GM18907 (cell line): ENCODE measurements at regions not wholly inside any gene's neighbourhood (a gene's known extent, or its start where the extent isn't known, plus 50 kb on each side); places are given as distances from the start of the nearest gene placed in this dataset.

Experiments used
- ATAC-seq: cut with Tn5 transposase; IDR thresholded peaks from one replicate; pipeline ENCODE4 v1.9.1; 2021; ENCODE audit warnings: mild to moderate bottlenecking, moderate library complexity; ENCODE audit not compliant: unreplicated experiment

DNA sequence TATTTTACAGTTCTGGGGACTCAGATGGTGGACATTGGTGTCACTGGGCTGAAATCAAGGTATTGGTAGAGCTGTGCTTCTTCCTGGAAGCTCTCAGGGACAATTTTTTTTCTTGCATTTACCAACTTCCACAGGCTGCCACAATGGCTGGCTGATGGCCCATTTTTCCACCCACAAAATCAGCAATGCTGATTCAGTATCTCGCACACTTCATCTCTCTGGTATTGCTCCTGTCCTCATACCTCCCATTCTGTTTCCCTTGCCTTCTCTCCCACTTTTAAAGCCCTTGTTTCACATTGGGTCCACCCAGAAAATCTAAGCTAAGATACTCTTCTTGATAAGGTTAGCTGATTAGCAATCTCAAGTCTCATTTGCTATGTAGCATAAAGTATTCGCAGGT lies 530.9 kb upstream of the POM121L12 start:
- no peak for ATAC-seq

DNA sequence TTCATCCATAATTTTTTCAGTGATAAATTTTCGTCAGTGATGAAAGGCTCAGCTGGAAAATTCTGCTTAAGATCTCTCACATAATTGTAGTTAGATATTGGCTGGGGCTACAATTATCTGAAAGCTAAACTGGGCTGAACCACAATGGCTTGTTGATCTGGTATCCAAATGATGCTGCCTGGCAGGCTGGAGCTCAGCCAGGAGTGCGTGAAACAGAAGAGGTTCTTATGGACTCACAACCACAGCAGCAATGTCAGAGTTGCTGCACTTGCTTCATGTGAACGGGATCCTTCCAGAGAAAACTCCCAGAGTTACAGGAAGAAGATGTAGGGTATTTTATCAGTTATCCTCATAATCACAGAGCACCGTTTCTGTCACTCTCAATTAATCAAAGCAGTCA lies 533.2 kb upstream of the POM121L12 start:
- ATAC-seq, result no peak

DNA sequence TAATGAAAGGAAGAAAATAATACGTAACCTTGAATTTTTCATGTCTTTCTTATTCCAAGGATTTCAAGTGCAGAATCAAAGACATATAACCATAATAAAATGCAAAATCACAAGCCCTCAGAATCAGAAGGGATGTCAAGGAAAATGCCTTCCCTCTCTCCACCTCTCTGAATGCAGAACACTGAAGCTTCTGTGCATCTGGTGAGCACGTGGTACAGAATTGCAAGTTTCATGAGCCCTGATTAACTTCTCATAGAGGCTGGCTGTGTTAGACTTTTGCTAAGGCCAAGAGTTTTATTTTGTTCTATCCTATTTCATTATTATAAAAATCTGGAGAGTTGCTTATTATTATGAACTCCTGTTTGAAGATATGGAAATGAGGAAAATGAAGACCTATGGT lies 533.7 kb upstream of the POM121L12 start:
- ATAC-seq, result no peak

DNA sequence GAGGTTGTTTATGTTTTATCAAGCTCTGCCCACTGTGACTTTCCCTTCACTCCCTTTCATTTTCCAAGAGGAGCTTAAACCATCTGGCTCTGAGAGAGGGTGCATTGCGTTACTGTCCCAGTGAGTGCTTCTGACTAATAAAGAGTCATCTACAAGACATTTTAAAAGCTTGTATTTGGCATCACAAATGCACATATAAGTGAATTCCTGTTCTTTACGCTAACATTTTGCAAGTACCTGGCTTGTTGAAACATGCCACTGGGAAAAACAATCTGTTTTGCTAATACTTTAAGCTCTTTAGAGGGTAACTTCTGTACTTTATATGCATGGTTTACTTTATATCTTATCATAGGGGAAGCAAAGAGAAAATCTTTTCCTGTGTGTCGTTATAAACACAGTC lies 534.6 kb upstream of the POM121L12 start:
- no peak for ATAC-seq

DNA sequence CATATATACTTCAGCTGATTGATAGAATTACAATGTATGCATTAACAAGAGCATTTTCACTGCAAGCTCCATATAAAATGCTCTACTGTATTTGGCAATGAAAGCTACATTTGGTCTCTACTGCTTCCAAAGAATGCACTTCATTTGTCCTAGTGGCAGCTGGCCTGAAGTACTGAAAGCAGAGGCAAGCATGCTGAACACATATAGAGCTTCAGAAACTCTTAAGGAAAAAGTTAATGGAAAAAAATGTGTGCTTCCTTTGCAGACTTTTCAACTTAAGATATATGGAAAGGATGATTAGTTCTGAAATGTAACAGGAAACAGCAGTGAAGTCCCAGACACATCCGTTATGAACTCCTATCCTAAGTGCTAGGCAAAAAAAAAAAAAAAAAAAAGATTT lies 537.1 kb upstream of the POM121L12 start:
- ATAC-seq, result no peak

DNA sequence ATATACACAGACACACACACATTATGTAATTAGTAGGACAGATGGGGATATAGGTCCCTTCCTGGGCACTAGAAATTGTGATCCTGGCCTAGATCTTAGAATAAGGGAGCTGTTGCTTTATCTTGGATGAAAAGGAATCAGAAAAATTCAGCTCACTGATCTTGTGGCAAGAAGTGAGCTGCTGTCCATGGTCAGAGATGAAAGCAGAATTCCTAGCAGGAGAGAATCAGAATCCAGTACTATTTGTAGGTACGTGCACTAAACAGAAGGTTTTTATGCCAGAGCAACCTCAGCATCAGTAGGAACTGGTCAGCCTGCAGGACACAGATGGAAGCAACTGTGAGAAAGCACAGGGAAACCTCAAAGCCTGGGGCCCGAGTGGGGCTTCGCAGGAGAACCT lies 549.2 kb upstream of the POM121L12 start:
- no peak for ATAC-seq

DNA sequence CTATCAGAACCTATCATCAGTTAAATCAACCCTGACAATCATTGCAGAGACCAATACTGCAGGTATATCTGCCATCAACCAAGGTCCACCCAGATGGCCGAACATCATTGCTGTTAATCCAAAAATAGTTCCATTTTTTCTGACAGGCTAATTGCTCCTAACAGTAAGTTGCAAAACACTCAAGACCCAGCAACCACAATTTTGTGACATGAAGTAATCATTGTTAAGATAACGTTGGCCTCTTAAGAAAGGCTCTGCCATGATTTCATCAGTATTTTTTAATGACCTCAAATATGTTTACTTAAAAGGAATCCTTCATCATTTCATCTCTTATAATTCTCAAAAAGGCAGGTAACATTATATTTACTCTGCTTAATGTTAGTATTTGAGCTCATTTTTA lies 553.4 kb upstream of the POM121L12 start:
- no peak for ATAC-seq

DNA sequence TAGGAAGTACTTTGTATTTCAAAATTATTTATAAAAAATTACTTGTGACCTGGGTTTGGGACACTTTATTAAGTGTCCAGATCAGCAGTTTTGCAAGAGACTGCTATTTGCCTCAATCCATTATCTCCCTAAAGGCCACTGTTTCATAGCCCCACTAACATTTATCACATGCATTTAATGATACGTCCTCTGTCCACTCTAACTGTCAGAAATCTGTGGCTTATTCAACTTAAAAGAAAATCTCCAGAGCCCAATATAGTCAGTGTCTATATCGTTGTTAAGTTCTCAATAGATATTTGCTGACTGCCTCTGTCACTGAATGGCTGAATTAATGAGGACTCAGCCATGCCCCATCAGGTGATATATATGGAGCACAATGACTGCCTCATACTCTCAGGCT lies 553.9 kb upstream of the POM121L12 start:
- ATAC-seq, result no peak

DNA sequence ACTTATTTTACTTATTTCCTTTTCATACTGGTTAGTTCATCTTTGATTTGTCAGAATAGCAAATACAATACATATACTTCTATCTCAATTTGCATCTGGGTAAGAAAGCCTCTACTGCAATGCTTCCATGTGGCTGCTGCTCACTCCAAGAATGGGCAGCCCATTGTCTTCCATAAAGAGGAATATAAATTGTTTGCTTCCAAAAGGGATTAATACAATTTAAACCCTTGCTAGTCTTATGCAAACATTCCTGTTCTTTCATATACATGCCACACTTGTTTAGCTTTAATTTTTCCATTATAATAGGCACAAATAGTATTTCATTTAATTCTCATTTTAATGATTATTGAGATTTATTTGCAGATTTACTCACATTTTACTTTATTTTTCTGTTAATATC lies 555.4 kb upstream of the POM121L12 start:
- ATAC-seq, result no peak

DNA sequence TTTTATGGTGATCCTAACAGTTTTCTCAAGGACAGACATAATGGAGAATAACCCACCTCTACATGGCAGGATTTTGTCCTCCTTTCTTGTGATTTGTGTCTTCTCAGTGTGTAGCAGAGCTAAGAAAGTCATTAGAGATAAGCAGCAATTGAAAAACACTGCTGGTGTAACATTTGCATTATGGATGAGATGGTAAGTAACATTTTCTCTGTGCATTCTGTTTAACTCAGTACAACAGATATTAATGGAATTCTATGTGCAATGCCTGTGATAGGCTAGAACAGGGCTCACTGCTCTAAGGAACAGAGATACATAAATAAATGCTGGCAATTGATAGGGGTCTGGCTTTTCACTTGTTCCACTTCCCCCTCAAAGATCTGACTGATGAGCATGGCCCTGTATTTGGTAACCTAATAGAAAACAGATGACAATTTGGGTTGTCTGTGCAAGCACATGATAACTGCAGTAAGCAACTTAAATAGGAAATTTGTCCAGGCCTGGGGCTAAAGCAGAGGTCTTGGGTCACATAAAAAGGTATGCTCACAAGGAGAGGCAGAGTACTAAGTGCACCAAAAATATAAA lies 560.3 kb upstream of the POM121L12 start:
- ATAC-seq, result no peak

DNA sequence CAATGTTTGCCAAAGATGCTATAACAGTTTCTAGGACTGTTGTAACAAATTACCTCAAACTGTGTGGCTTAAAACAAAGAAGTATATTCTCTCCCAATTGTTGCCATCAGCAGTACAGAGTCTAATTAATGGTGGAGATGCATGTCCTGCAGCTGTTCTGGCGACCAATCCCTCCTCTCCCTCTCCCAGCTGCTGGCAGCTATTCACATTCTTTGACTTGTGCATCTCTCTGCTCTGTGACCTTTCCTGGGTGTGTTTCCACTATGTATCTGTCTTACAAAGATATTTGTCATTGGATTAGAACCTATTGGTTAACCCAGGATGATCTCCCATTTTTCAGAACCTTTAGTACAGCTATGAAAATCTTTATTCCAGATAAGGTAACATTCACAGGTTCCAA lies 561.7 kb upstream of the POM121L12 start:
- ATAC-seq, result no peak

DNA sequence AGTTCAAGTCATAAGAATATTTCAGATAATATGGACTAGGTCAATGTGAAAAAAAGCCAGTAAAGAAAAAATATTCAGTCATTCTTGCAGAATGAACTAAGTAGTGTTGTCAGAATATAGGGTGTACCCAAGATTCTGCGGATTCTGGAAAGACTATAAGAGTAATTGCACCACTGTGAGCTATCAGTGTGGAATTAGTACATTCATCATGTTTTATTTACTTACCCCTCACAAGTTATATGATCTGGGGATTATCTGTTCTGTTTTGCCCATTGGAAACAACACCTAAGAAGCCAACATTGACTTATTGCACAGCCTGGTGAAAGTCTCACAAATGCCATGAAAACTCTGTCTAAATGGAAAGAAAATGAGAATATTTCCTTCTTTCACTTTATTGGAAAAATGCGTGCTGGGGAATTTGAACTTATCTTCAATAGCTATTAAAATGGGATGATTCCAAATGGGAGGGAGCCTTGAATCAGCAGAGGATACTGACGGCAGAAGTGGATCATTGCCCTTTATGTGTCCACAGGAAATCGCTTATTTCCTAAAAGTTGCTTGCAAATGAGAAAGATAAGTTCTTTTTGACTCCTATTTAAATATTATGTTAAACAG lies 563.3 kb upstream of the POM121L12 start:
- ATAC-seq, result no peak

DNA sequence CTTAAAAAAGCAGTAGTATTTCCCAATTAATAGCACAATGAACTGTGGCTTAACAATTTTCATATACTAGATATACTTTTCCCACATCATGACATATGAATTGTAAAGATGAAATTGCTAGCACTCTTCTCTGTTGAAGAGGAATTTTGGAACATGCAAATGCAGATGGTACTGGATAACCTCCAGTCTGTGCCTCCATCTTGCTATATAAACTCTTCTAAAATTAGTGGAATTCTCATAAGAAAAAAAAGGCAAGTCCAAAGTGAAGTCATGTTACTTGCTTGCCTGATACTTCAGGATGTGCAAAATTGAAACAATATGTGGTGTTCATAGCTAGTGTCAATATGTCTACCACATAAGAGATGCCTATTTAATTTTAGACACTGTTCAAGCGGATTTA lies 570.2 kb upstream of the POM121L12 start:
- ATAC-seq, result no peak

DNA sequence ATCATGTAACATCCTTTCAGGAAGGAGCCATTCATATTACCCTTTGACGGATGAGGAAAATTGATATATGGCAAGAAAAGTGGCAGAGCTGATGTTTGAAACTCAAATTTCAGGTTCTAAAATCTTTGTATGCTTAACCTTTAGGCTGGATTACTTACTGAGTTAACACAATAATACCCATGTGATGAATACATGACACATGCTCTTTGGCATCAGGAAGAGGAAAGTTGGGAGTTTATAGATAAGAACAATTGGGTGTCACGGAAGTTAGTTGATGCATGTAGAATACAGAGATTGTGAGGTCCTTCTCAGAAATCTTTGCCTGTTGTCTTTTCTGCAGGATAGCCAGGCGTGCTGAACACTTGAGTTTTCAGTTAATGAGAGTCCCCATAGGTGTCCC lies 572.1 kb upstream of the POM121L12 start:
- no peak for ATAC-seq

DNA sequence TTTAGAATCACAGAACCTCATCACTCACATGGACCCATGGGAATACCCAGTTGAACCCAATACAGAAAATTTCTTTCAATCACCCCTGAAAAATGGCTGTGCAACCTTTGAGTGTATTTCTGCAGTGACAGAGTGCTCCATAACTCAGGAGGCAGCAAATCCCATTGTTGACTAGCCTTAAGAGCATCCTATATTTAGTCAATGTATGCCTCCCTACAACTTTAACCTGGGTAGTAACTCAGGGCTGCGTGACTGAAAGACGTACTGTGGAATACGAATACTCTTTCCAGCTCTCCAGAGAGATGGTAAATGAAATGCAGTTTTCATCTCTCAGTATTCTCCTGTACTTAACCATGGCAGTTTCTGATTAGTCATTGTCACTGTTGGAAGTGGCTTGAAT lies 573.0 kb upstream of the POM121L12 start:
- ATAC-seq, result no peak

DNA sequence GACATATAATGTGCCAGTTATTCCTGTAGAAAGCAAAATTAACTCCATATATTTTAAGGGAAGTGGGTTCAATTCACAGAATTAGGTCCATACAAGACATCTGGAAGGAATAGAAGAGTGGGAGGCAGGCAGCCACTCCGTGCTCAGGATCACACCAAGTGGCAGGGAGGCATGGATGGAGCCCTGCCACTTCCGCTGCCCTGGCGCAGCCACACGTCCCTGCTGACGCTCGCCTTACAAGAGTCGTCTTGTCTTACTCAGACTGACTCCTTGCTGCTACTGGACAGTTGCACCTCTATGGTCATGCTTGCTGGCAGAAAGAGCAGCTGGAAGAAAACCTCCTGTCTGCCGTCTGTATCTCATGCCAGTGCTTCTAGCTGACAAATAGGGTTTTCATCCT lies 579.9 kb upstream of the POM121L12 start:
- ATAC-seq, result no peak

DNA sequence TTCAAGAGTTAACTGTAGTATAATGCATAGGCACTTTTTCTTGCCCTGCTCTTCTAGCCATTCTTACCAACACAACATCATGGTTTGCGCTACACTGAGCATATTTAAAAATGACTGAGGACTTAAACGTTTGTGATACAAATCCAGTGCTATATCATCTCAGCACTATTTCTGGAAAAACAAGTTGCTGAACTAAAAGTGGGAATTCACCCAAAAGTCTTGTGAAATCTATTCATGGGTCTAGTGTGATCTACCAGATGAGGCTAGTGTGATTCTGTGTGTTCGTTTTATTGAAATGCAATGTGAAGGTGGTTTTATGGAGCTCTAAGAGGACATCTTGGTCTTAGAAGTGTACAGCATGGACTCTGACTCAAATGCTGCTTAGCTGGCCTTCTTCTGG lies 584.6 kb upstream of the POM121L12 start:
- ATAC-seq, result no peak

DNA sequence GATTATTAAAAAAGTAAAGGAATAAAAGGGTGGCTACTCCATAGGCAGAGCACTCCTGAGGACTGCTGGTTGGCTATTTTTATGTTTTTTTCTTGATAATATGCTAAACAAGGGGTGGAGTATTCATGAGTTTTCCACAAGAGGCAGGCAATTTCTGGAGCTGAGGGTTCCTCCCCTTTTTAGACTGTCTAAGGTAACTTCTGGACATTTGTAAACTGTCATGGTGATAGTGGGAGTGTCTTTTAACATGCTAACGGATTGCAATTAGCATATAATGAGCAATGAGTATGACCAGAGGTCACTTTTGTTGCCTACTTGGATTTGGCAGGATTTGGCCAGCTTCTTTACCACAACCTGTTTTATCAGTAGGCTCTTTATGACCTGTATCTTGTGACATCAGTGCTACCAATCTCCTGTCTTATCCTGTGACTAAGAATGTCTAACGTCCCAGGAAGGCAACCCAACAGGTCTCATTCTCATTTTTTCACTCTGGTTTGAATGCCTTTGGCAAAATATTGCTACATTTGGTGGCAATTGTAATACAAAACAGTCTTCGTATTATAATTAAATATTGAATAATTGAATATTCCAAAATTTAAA lies 587.8 kb upstream of the POM121L12 start:
- ATAC-seq, result no peak

DNA sequence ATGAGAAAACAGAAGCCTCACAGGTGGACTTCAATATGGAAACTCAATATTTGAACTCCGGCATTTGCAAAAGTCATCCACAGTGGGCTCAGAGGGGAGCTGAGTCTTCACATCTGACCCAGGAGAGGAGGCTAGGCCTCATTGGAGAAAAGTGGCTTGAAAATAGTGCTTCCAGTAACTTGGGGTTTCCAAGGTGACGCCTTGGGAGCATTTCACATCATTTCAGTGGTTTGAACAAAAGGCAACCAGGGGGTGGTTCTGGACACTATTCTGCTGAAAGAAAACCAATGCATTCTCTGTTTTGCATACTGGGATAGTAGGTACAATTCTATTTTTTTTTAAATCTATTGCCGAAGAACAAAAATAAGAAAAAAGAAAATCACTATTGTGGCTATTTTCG lies 599.2 kb upstream of the POM121L12 start:
- no peak for ATAC-seq

DNA sequence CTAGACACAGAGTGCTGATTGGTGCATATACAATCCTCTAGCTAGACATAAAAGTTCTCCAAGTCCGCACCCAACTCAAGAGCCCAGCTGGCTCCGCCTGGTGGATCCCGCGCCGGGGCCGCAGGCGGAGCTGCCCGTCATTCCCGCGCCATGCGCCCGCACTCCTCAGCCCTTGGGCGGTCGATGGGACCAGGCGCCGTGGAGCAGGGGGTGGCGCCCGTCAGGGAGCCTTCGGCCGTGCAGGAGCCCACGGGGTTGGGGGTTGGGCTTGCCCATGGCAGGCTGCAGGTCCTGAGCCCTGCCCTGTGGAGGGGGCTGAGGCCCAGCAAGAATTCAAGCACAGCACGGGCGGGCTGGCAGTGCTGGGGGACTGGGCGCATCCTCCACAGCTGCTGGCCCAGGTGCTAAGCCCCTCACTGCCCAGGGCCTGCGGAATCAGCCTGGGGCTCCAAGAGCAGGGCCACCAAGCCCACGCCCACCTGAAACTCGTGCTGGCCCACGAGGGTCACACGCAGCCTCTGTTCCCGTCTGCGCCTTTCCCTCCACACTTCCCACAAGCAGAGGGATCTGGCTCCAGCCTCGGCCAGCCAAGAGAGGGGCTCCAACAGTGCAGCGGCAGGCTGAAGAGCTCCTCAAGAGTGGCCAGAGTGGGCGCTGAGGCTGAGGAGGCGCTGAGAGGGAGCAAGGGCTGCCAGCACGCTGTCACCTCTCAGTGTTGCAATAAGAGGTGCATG lies 604.2 kb upstream of the POM121L12 start:
- ATAC-seq, result no peak

DNA sequence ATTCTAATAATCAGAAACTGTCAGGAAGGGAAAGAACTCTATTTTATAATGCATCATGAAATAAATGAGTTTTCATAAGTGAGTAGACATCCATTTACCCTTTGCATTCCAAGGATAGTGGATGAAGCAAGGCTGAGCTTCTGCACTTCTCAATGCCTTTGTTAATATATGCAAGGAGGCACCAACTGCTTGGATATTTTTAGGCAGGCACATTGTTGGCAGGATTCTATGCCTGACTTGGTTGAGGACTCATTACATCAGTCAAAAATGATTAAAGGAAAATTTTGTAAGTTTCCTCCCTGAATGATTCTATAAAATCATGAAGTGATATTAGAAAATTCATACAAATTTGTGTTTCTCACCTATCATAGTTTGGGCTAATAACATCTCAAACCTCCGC lies 612.2 kb upstream of the POM121L12 start:
- ATAC-seq, result no peak

DNA sequence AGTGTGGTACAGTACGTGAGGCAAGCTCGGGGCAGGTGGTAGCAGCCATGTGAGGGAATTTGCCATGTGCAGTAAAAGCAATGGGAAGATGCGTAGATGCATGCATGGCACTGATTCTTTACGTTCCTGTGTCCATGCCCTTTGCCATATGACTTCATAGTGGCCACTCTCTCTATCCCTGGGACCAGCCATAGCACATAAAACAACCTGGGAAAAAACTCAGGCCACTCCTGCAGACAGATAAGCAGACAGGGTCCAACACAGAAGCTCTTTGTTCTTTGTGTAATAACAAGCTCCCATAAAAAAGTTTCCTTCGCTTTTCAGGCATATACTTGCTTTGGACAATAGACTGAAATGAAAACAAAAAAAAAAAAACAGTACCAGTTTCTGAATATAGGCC lies 622.4 kb upstream of the POM121L12 start:
- no peak for ATAC-seq
